Hepatocyte (in vitro differentiated cells): ENCODE measurements at regions not wholly inside any gene's neighbourhood (a gene's known extent, or its start where the extent isn't known, plus 50 kb on each side); places are given as distances from the start of the nearest gene placed in this dataset.

ENCODE experiments used
- DNase-seq: peaks from one replicate; pipeline ENCODE4 v3.0.0-alpha.2; 2016; ENCODE audit warnings: low spot score
- H2AFZ ChIP-seq: fragments of 200-600 bp; sonication (generic); 2 replicates; pipeline ENCODE4 v1.6.0; 2016; ENCODE audit warnings: antibody characterized with exemption, mild to moderate bottlenecking
- H3K27ac ChIP-seq: fragments of 200-600 bp; sonication (generic); 2 replicates; pipeline ENCODE4 v1.5.1; 2016; ENCODE audit warnings: mild to moderate bottlenecking
- H3K27me3 ChIP-seq: fragments of 200-600 bp; sonication (generic); 2 replicates; pipeline ENCODE4 v1.6.1; 2016
- H3K36me3 ChIP-seq: fragments of 200-600 bp; sonication (generic); replicated peaks from 2 replicates; pipeline ENCODE4 v1.5.1; 2016; ENCODE audit warnings: low read depth; ENCODE audit not compliant: insufficient read depth
- H3K4me1 ChIP-seq: fragments of 200-600 bp; sonication (generic); 2 replicates; pipeline ENCODE4 v1.5.1; 2016; ENCODE audit warnings: mild to moderate bottlenecking, moderate library complexity; ENCODE audit not compliant: insufficient read depth
- H3K4me2 ChIP-seq: fragments of 200-600 bp; sonication (generic); 2 replicates; pipeline ENCODE4 v1.6.0; 2016
- H3K4me3 ChIP-seq: fragments of 200-600 bp; sonication (generic); 2 replicates; pipeline ENCODE4 v1.5.1; 2016; ENCODE audit warnings: mild to moderate bottlenecking
- H3K79me2 ChIP-seq: fragments of 200-600 bp; sonication (generic); 2 replicates; pipeline ENCODE4 v1.6.0; 2017; ENCODE audit warnings: mild to moderate bottlenecking
- H3K9me2 ChIP-seq: fragments of 200-600 bp; sonication (generic); replicated peaks from 2 replicates; pipeline ENCODE4 v1.6.0; 2017; ENCODE audit warnings: mild to moderate bottlenecking; ENCODE audit not compliant: insufficient read depth
- H3K9me3 ChIP-seq: fragments of 200-600 bp; sonication (generic); 2 replicates; pipeline ENCODE4 v1.5.1; 2016; ENCODE audit warnings: low read depth, mild to moderate bottlenecking
- H4K20me1 ChIP-seq: fragments of 200-600 bp; sonication (generic); 2 replicates; pipeline ENCODE4 v1.6.0; 2016; ENCODE audit warnings: mild to moderate bottlenecking; ENCODE audit not compliant: insufficient read depth, poor library complexity, severe bottlenecking
- EZH2 ChIP-seq: fragments of 200-600 bp; sonication (generic); IDR thresholded peaks from 2 replicates; pipeline ENCODE4 v1.6.1; 2016; ENCODE audit warnings: antibody characterized with exemption, mild to moderate bottlenecking, borderline replicate concordance
- EZH2phosphoT487 ChIP-seq: fragments of 200-600 bp; sonication (generic); IDR thresholded peaks from one replicate; pipeline ENCODE4 v1.6.1; 2018; ENCODE audit warnings: antibody characterized with exemption, mild to moderate bottlenecking, low read depth, moderate library complexity; ENCODE audit not compliant: unreplicated experiment, severe bottlenecking
- WGBS: methylation state at CpG from one replicate; pipeline ENCODE4 v1.1.6; 2016; ENCODE audit warnings: low lambda C conversion rate; ENCODE audit errors: missing lambda C conversion rate; 5-methylcytosine and 5-hydroxymethylcytosine counted together
- TF ChIP-seq, protein P1 (sequence below): fragments of 200-600 bp; sonication (generic); IDR thresholded peaks from 2 replicates; pipeline ENCODE4 v1.5.1; 2016; ENCODE audit warnings: antibody characterized with exemption, mild to moderate bottlenecking; ENCODE audit not compliant: poor library complexity

DNA sequence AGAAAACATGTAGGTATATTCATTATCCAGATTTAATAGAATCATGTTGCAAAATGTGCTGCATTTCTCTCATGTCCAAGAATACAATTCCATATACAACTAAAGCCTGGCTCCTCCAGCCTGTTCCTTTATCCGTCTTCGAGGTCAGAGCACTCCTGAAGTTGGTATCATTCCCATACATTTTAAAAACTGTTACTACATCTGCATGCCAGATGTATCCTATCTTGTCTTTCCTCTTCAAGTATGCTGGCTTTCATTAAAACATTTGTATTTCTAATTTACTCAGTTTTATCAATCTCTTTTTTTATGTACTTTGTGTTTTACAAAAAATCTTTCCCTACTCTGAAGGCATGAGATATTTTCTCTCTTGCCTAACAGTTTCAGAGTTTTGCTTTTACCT, 536.6 kb upstream of the USP24 start:
- peaks cover 13% of the 10 kb centered on the region for H3K9me3 ChIP-seq
- 69% methylated on average over 2 of the region's 2 CpGs for WGBS
- no peak overlapping the region for H3K4me3 ChIP-seq
- no peak overlapping the region for H2AFZ ChIP-seq
- H3K4me2 ChIP-seq = no peak overlapping the region
- H4K20me1 ChIP-seq = no peaks in the 10 kb centered on the region
- H3K27me3 ChIP-seq = no peaks in the 10 kb centered on the region
- no peak overlapping the region for H3K27ac ChIP-seq
- no peaks in the 10 kb centered on the region for H3K9me2 ChIP-seq
- no peaks in the 10 kb centered on the region for H3K79me2 ChIP-seq
- no peak for DNase-seq
- no peak for TF ChIP-seq EZH2phosphoT487
- TF ChIP-seq EZH2 = no peak
- H3K36me3 ChIP-seq = no peaks in the 10 kb centered on the region
- H3K4me1 ChIP-seq = no peaks in the 10 kb centered on the region

- Histone ChIP-seq H3K79me2 (no peaks in the 10 kb centered on the region), H4K20me1 (no peaks in the 10 kb centered on the region), H2AFZ (no peak overlapping the region), H3K27me3 (no peaks in the 10 kb centered on the region), H3K4me1 (no peaks in the 10 kb centered on the region), H3K27ac (no peak overlapping the region), H3K9me2 (no peaks in the 10 kb centered on the region), H3K36me3 (no peaks in the 10 kb centered on the region), H3K4me3 (no peak overlapping the region), H3K9me3 (peaks cover 5% of the 10 kb centered on the region), H3K4me2 (no peak overlapping the region)
- 81% methylated on average over 1 of the region's 1 CpG for WGBS
- no peak for DNase-seq
- no peak for TF ChIP-seq EZH2phosphoT487
- TF ChIP-seq, protein P1, sequence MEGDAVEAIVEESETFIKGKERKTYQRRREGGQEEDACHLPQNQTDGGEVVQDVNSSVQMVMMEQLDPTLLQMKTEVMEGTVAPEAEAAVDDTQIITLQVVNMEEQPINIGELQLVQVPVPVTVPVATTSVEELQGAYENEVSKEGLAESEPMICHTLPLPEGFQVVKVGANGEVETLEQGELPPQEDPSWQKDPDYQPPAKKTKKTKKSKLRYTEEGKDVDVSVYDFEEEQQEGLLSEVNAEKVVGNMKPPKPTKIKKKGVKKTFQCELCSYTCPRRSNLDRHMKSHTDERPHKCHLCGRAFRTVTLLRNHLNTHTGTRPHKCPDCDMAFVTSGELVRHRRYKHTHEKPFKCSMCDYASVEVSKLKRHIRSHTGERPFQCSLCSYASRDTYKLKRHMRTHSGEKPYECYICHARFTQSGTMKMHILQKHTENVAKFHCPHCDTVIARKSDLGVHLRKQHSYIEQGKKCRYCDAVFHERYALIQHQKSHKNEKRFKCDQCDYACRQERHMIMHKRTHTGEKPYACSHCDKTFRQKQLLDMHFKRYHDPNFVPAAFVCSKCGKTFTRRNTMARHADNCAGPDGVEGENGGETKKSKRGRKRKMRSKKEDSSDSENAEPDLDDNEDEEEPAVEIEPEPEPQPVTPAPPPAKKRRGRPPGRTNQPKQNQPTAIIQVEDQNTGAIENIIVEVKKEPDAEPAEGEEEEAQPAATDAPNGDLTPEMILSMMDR = no peak
- no peak for TF ChIP-seq EZH2
Measured at GRCh38 chr1:55750628-55750995, 535.4 kb upstream of the USP24 start.

GRCh38 chr1:55749975-55750627, 534.9 kb upstream of the USP24 start:
- Histone ChIP-seq H3K79me2 (no peaks in the 10 kb centered on the region), H3K27me3 (no peaks in the 10 kb centered on the region), H3K4me1 (no peaks in the 10 kb centered on the region), H4K20me1 (no peaks in the 10 kb centered on the region), H3K4me3 (no peak overlapping the region), H3K9me3 (peaks cover 5% of the 10 kb centered on the region), H2AFZ (no peak overlapping the region), H3K4me2 (no peak overlapping the region), H3K9me2 (no peaks in the 10 kb centered on the region), H3K27ac (no peak overlapping the region), H3K36me3 (no peaks in the 10 kb centered on the region)
- no peak for DNase-seq
- WGBS = 76% methylated on average over 6 of the region's 6 CpGs
- TF ChIP-seq, protein P1 = no peak
- TF ChIP-seq EZH2phosphoT487 = no peak
- TF ChIP-seq EZH2 = no peak

DNA sequence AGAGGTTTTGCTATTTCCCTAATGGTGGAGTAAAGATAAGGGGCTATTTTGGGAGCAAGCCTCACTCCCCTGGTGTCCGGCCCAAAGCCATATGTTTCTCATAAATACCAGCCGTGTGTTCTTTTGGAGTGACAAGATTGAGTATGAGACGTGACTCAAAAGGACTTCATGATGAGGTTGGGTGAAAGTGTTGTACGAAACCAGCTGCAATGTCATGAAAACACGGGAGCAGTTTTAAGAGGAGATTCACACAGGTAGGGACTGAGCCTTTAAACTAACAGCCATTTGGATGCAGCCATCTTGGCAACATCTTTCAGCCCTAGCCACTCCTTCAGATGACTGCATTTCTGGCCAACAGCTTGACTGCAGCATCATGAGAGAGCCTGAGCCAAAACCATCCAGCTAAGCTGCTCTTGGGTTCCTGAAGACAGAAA, 532.3 kb upstream of the USP24 start:
- no peak overlapping the region for H2AFZ ChIP-seq
- TF ChIP-seq, protein P1 = no peak
- TF ChIP-seq EZH2 (no peak), EZH2phosphoT487 (no peak)
- H3K4me1 ChIP-seq = no peaks in the 10 kb centered on the region
- 63% methylated on average over 5 of the region's 5 CpGs for WGBS
- no peaks in the 10 kb centered on the region for H4K20me1 ChIP-seq
- no peaks in the 10 kb centered on the region for H3K36me3 ChIP-seq
- H3K27me3 ChIP-seq = no peaks in the 10 kb centered on the region
- no peak overlapping the region for H3K4me3 ChIP-seq
- H3K4me2 ChIP-seq = no peak overlapping the region
- H3K9me3 ChIP-seq = no peaks in the 10 kb centered on the region
- no peaks in the 10 kb centered on the region for H3K79me2 ChIP-seq
- H3K27ac ChIP-seq = no peak overlapping the region
- no peak for DNase-seq
- no peaks in the 10 kb centered on the region for H3K9me2 ChIP-seq
